ENCODE measurements at regions not wholly inside any gene's neighbourhood (a gene's known extent, or its start where the extent isn't known, plus 50 kb on each side); places are given as distances from the start of the nearest gene placed in this dataset.

DNA sequence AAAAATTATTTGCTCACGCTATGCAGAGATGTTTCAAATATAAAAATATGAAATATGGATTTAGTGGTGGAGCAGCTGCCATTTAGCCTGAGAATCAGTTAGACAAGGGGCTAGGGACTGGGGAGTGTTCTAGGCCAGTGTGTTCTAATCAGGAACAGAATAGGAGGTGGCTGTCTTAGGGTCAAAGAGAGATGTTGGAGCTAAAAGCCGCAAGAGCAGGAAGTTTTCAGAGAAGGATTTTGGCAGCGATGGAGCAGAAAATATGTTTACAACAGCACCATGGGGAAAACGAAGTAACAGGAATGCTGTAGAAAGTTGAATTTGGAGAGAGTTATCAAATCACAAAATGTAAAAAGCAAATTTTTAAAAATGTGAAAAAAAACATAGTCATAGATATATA is 314.0 kb upstream of the SEMA3A start:
- TF ChIP-seq EZH2 (IDR thresholded peaks at IDR 0.05; ENCODE audit: borderline replicate concordance, low read depth, low read length, severe bottlenecking), result no peak
- TF ChIP-seq, protein P1, sequence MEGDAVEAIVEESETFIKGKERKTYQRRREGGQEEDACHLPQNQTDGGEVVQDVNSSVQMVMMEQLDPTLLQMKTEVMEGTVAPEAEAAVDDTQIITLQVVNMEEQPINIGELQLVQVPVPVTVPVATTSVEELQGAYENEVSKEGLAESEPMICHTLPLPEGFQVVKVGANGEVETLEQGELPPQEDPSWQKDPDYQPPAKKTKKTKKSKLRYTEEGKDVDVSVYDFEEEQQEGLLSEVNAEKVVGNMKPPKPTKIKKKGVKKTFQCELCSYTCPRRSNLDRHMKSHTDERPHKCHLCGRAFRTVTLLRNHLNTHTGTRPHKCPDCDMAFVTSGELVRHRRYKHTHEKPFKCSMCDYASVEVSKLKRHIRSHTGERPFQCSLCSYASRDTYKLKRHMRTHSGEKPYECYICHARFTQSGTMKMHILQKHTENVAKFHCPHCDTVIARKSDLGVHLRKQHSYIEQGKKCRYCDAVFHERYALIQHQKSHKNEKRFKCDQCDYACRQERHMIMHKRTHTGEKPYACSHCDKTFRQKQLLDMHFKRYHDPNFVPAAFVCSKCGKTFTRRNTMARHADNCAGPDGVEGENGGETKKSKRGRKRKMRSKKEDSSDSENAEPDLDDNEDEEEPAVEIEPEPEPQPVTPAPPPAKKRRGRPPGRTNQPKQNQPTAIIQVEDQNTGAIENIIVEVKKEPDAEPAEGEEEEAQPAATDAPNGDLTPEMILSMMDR (IDR thresholded peaks at IDR 0.05; ENCODE audit: borderline replicate concordance, extremely low read depth, low read length, poor library complexity, severe bottlenecking), result no peak

Measured in DND-41 (cell line).